ENCODE measurements at regions not wholly inside any gene's neighbourhood (a gene's known extent, or its start where the extent isn't known, plus 50 kb on each side); places are given as distances from the start of the nearest gene placed in this dataset.

GRCh38 chr4:81621490-81621889, 149.8 kb upstream of the RASGEF1B start:
- Histone ChIP-seq H4K20me1 (ENCODE audit: control insufficient read depth, extremely low read depth, insufficient read depth, low read length) (no peaks in the 10 kb centered on the region), H3K9me3 (ENCODE audit: control insufficient read depth, low read depth, low read length) (no peaks in the 10 kb centered on the region), H3K36me3 (ENCODE audit: control insufficient read depth in 2 of 2, extremely low read depth in 1 of 2, insufficient read depth in 2 of 2, low read length in 2 of 2) (no peaks in the 10 kb centered on the region), H3K4me3 (ENCODE audit: control insufficient read depth in 2 of 3, extremely low read depth in 1 of 3, insufficient read depth in 2 of 3, low read depth in 1 of 3, low read length in 3 of 3) (no peak overlapping the region), H3K27me3 (ENCODE audit: control insufficient read depth, extremely low read depth, insufficient read depth, low read length) (no peaks in the 10 kb centered on the region), H3K9ac (ENCODE audit: control insufficient read depth, extremely low read depth, insufficient read depth, low read length) (no peak overlapping the region), H3K4me2 (ENCODE audit: control insufficient read depth, extremely low read depth, insufficient read depth, low read depth, low read length) (no peak overlapping the region), H3K4me1 (ENCODE audit: control insufficient read depth, extremely low read depth, insufficient read depth, low read length) (no peaks in the 10 kb centered on the region), H2AFZ (ENCODE audit: control insufficient read depth, low read length) (no peak overlapping the region), H3K27ac (ENCODE audit: control insufficient read depth, insufficient read depth, low read length) (no peak overlapping the region), H3K9me1 (ENCODE audit: control insufficient read depth, extremely low read depth, insufficient read depth, low read length) (no peaks in the 10 kb centered on the region), H3K79me2 (ENCODE audit: control insufficient read depth, insufficient read depth, low read length) (no peaks in the 10 kb centered on the region)
- FAIRE-seq: no peak
- DNase-seq (ENCODE audit: low read depth, low spot score): no peak
- no peak for TF ChIP-seq EZH2 (IDR thresholded peaks at IDR 0.05; ENCODE audit: low read length)
- TF ChIP-seq, protein P1, sequence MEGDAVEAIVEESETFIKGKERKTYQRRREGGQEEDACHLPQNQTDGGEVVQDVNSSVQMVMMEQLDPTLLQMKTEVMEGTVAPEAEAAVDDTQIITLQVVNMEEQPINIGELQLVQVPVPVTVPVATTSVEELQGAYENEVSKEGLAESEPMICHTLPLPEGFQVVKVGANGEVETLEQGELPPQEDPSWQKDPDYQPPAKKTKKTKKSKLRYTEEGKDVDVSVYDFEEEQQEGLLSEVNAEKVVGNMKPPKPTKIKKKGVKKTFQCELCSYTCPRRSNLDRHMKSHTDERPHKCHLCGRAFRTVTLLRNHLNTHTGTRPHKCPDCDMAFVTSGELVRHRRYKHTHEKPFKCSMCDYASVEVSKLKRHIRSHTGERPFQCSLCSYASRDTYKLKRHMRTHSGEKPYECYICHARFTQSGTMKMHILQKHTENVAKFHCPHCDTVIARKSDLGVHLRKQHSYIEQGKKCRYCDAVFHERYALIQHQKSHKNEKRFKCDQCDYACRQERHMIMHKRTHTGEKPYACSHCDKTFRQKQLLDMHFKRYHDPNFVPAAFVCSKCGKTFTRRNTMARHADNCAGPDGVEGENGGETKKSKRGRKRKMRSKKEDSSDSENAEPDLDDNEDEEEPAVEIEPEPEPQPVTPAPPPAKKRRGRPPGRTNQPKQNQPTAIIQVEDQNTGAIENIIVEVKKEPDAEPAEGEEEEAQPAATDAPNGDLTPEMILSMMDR (optimal IDR thresholded peaks at IDR 0.05 in 1 of 3, IDR thresholded peaks at IDR 0.05 in 1 of 3, conservative IDR thresholded peaks at IDR 0.05 in 1 of 3; ENCODE audit: extremely low read depth in 1 of 3, insufficient read depth in 2 of 3, low read length in 3 of 3): no peak
- dilution Hi-C loops (cut with MboI; ENCODE audit: extremely low pct_ligation_motif_present, low sequenced_read_pairs): no loop called here

DNA sequence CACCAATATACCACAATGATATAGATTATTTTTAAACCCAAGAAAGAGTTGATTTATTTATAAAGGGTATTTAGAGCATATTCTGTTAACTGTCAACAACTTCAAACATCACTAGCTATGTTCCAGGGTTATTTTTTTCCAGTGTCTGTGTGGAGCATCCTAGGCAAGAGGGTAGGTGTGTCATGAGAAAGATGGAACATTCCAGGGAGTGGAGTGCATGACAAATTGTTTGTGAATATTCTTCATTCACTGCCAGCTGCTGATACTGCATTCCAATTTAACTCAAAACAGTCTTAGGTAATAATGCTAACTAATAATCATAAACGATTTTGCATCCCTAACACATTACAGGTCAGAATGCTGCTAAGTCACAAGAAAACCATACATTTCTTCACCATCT, 148.7 kb upstream of the RASGEF1B start:
- TF ChIP-seq, protein P1 (optimal IDR thresholded peaks at IDR 0.05 in 1 of 3, IDR thresholded peaks at IDR 0.05 in 1 of 3, conservative IDR thresholded peaks at IDR 0.05 in 1 of 3; ENCODE audit: extremely low read depth in 1 of 3, insufficient read depth in 2 of 3, low read length in 3 of 3): no peak
- TF ChIP-seq EZH2 (IDR thresholded peaks at IDR 0.05; ENCODE audit: low read length): no peak
- Histone ChIP-seq H3K79me2 (ENCODE audit: control insufficient read depth, insufficient read depth, low read length) (no peaks in the 10 kb centered on the region), H3K4me2 (ENCODE audit: control insufficient read depth, extremely low read depth, insufficient read depth, low read depth, low read length) (no peak overlapping the region), H2AFZ (ENCODE audit: control insufficient read depth, low read length) (no peak overlapping the region), H3K27ac (ENCODE audit: control insufficient read depth, insufficient read depth, low read length) (no peak overlapping the region), H3K9ac (ENCODE audit: control insufficient read depth, extremely low read depth, insufficient read depth, low read length) (no peak overlapping the region), H3K27me3 (ENCODE audit: control insufficient read depth, extremely low read depth, insufficient read depth, low read length) (no peaks in the 10 kb centered on the region), H3K9me1 (ENCODE audit: control insufficient read depth, extremely low read depth, insufficient read depth, low read length) (no peaks in the 10 kb centered on the region), H3K4me1 (ENCODE audit: control insufficient read depth, extremely low read depth, insufficient read depth, low read length) (no peaks in the 10 kb centered on the region), H3K36me3 (ENCODE audit: control insufficient read depth in 2 of 2, extremely low read depth in 1 of 2, insufficient read depth in 2 of 2, low read length in 2 of 2) (no peaks in the 10 kb centered on the region), H3K4me3 (ENCODE audit: control insufficient read depth in 2 of 3, extremely low read depth in 1 of 3, insufficient read depth in 2 of 3, low read depth in 1 of 3, low read length in 3 of 3) (no peak overlapping the region), H4K20me1 (ENCODE audit: control insufficient read depth, extremely low read depth, insufficient read depth, low read length) (no peaks in the 10 kb centered on the region), H3K9me3 (ENCODE audit: control insufficient read depth, low read depth, low read length) (no peaks in the 10 kb centered on the region)
- DNase-seq (ENCODE audit: low read depth, low spot score): peak; percentile 21
- peak; percentile 13 for FAIRE-seq
- dilution Hi-C loops (cut with MboI; ENCODE audit: extremely low pct_ligation_motif_present, low sequenced_read_pairs): no loop called here

Measured in keratinocyte (primary cell).